Liver (tissue), 8 donors: ENCODE measurements at regions not wholly inside any gene's neighbourhood (a gene's known extent, or its start where the extent isn't known, plus 50 kb on each side); places are given as distances from the start of the nearest gene placed in this dataset.

Source experiments
- DNase-seq: peaks from one replicate; pipeline ENCODE4 v3.0.0-alpha.2; 2017; ENCODE audit warnings: low spot score
- H3K27ac ChIP-seq, 2 donors: one replicate each; pipeline ENCODE4 v1.7.0; 2013; ENCODE audit warnings: inconsistent platforms in 2 of 2, low read length in 2 of 2, control low read depth in 1 of 2, low read depth in 1 of 2, mild to moderate bottlenecking in 1 of 2
- H3K27me3 ChIP-seq, 4 donors: one replicate each; pipeline versions ENCODE4 v1.6.1 to v1.7.0; 2013; ENCODE audit warnings: low read length in 3 of 4, inconsistent platforms in 1 of 4, mild to moderate bottlenecking in 1 of 4, moderate library complexity in 1 of 4; ENCODE audit not compliant: control insufficient read depth in 4 of 4, insufficient read depth in 4 of 4
- H3K36me3 ChIP-seq, 4 donors: one replicate each; pipeline versions ENCODE4 v1.6.1 to v1.7.0; 2013; ENCODE audit warnings: low read length in 3 of 4, mild to moderate bottlenecking in 3 of 4, low read depth in 1 of 4, moderate library complexity in 1 of 4; ENCODE audit not compliant: control insufficient read depth in 4 of 4, insufficient read depth in 3 of 4
- H3K4me1 ChIP-seq, 4 donors: one replicate each; pipeline versions ENCODE4 v1.6.1 to v1.7.0; 2013; ENCODE audit warnings: low read length in 3 of 4, mild to moderate bottlenecking in 3 of 4, moderate library complexity in 1 of 4; ENCODE audit not compliant: control insufficient read depth in 4 of 4, insufficient read depth in 4 of 4
- H3K4me3 ChIP-seq, 3 donors: one replicate each; pipeline versions ENCODE4 v1.6.1 to v1.7.0; 2013; ENCODE audit warnings: low read length in 3 of 3, control low read depth in 1 of 3, low read depth in 1 of 3, mild to moderate bottlenecking in 1 of 3
- H3K9ac ChIP-seq, 2 donors: one replicate each; pipeline ENCODE4 v1.7.0; 2013; ENCODE audit warnings: low read length in 2 of 2, mild to moderate bottlenecking in 2 of 2, moderate library complexity in 2 of 2, control low read depth in 1 of 2, low read depth in 1 of 2
- H3K9me3 ChIP-seq, 4 donors: one replicate each; pipeline versions ENCODE4 v1.6.1 to v1.7.0; 2013; ENCODE audit warnings: low read length in 3 of 4; ENCODE audit not compliant: control insufficient read depth in 4 of 4
- EGR1 ChIP-seq, 2 donors: IDR thresholded peaks; 2 replicates each; pipeline ENCODE4 v1.6.1; 2016 to 2018; ENCODE audit warnings: antibody characterized with exemption in 2 of 2, low read depth in 2 of 2
- FOXA1 ChIP-seq: IDR thresholded peaks from 2 replicates; pipeline ENCODE4 v1.6.1; 2016; ENCODE audit warnings: antibody characterized with exemption
- GABPA ChIP-seq, 2 donors: IDR thresholded peaks in 1 of 2; conservative IDR thresholded peaks in 1 of 2; 2 replicates each; pipeline ENCODE4 v1.6.1; 2016; ENCODE audit warnings: antibody characterized with exemption in 2 of 2, mild to moderate bottlenecking in 1 of 2, moderate library complexity in 1 of 2
- HNF4G ChIP-seq: IDR thresholded peaks from 2 replicates; pipeline ENCODE4 v1.6.1; 2016; ENCODE audit warnings: antibody characterized with exemption
- JUND ChIP-seq, 2 donors: IDR thresholded peaks; 2 replicates each; pipeline ENCODE4 v1.6.1; 2016; ENCODE audit warnings: antibody characterized with exemption in 2 of 2
- RAD21 ChIP-seq, 2 donors: IDR thresholded peaks; 2 replicates each; pipeline ENCODE4 v1.6.1; 2016; ENCODE audit warnings: antibody characterized with exemption in 2 of 2, mild to moderate bottlenecking in 2 of 2
- RXRA ChIP-seq, 2 donors: IDR thresholded peaks; 2 replicates each; pipeline ENCODE4 v1.6.1; 2017 to 2018; ENCODE audit warnings: antibody characterized with exemption in 2 of 2, mild to moderate bottlenecking in 1 of 2
- SP1 ChIP-seq: IDR thresholded peaks from 2 replicates; pipeline ENCODE4 v1.6.1; 2018; ENCODE audit warnings: antibody characterized with exemption, mild to moderate bottlenecking
- TAF1 ChIP-seq: conservative IDR thresholded peaks from 2 replicates; pipeline ENCODE4 v1.6.1; 2016; ENCODE audit warnings: antibody characterized with exemption, mild to moderate bottlenecking
- YY1 ChIP-seq: IDR thresholded peaks from 2 replicates; pipeline ENCODE4 v1.6.1; 2016; ENCODE audit warnings: antibody characterized with exemption, mild to moderate bottlenecking
- WGBS: extraction: QIAGEN DNeasy Blood & Tissue Kit; methylation state at CpG from one replicate; pipeline ENCODE4 v1.1.7; 2013; 5-methylcytosine and 5-hydroxymethylcytosine counted together
- TF ChIP-seq, protein P1 (sequence below): IDR thresholded peaks from 2 replicates; pipeline ENCODE4 v1.6.1; 2016; ENCODE audit warnings: antibody characterized with exemption, mild to moderate bottlenecking
- TF ChIP-seq, protein P2 (sequence below): fragments of 150-350 bp; IDR thresholded peaks from 2 replicates; pipeline ENCODE4 v1.5.1; 2017; ENCODE audit warnings: improper control_type of control experiment, low read depth, low read length; ENCODE audit not compliant: missing input control
- TF ChIP-seq, protein P3 (sequence below): IDR thresholded peaks from 2 replicates; pipeline ENCODE4 v1.6.1; 2016; ENCODE audit warnings: antibody characterized with exemption
- TF ChIP-seq, protein P4 (sequence below): IDR thresholded peaks from 2 replicates; pipeline ENCODE4 v1.6.1; 2016; ENCODE audit warnings: antibody characterized with exemption
- donor health status: healthy.
- donor health status: healthy.
- donor health status: healthy.
- donor health status: healthy.
- donor health status: healthy.

DNA sequence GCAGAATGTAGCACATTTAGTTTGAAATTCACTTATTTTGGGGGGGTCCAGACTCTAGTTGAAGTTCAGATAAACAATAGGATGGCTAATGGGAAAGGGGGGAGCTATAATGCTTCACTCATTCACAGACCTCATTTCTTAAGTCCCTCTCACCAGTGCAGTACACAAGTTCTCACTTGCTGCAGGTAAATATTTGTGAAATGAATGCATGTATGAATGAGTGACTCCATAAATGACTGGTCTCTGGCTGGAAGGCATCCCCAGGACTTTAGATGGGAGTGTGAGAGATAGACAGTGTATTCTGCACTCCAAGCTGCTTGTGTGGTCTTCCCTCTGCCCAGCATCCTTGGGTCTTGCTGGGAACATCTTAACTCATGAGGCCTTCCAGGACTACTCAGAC lies 169.2 kb downstream of the ZIC5 start (continued):
- TF ChIP-seq, protein P1, sequence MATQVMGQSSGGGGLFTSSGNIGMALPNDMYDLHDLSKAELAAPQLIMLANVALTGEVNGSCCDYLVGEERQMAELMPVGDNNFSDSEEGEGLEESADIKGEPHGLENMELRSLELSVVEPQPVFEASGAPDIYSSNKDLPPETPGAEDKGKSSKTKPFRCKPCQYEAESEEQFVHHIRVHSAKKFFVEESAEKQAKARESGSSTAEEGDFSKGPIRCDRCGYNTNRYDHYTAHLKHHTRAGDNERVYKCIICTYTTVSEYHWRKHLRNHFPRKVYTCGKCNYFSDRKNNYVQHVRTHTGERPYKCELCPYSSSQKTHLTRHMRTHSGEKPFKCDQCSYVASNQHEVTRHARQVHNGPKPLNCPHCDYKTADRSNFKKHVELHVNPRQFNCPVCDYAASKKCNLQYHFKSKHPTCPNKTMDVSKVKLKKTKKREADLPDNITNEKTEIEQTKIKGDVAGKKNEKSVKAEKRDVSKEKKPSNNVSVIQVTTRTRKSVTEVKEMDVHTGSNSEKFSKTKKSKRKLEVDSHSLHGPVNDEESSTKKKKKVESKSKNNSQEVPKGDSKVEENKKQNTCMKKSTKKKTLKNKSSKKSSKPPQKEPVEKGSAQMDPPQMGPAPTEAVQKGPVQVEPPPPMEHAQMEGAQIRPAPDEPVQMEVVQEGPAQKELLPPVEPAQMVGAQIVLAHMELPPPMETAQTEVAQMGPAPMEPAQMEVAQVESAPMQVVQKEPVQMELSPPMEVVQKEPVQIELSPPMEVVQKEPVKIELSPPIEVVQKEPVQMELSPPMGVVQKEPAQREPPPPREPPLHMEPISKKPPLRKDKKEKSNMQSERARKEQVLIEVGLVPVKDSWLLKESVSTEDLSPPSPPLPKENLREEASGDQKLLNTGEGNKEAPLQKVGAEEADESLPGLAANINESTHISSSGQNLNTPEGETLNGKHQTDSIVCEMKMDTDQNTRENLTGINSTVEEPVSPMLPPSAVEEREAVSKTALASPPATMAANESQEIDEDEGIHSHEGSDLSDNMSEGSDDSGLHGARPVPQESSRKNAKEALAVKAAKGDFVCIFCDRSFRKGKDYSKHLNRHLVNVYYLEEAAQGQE = no peak
- no peak for TF ChIP-seq RXRA (IDR thresholded peaks at IDR 0.05)

DNA sequence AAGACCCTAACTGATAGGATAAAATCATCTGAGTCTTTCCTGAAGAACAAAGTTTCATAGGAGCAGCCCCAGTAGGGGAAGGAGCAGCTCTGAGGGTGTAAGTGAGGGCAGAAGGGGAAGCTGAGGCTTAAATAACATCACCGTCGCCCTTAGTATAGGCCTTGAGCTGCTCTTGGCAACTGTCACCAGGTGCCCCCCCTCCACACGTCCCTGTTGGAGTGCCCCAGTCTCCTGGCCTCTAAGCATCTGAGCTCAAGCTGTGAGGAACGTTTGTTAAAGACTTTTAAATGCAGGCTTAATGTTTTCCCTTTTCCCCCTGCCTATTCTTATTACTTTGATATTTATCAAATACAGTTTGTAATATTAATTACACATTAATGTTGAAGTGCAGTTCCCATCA lies 170.6 kb downstream of the ZIC5 start:
- no peak for DNase-seq
- no peak overlapping the region for H3K27ac ChIP-seq
- H3K4me1 ChIP-seq = no peaks in the 10 kb centered on the region
- TF ChIP-seq YY1 (no peak), GABPA (IDR thresholded peaks at IDR 0.05 in 1 of 2, conservative IDR thresholded peaks at IDR 0.05 in 1 of 2) (no peak), EGR1 (IDR thresholded peaks at IDR 0.05; ENCODE audit: low read depth in 2 of 2) (no peak), RXRA (IDR thresholded peaks at IDR 0.05) (no peak), RAD21 (IDR thresholded peaks at IDR 0.05) (no peak), FOXA1 (no peak), HNF4G (no peak), JUND (IDR thresholded peaks at IDR 0.05) (no peak), TAF1 (no peak), SP1 (no peak)
- TF ChIP-seq, protein P1 = no peak
- TF ChIP-seq, protein P2, sequence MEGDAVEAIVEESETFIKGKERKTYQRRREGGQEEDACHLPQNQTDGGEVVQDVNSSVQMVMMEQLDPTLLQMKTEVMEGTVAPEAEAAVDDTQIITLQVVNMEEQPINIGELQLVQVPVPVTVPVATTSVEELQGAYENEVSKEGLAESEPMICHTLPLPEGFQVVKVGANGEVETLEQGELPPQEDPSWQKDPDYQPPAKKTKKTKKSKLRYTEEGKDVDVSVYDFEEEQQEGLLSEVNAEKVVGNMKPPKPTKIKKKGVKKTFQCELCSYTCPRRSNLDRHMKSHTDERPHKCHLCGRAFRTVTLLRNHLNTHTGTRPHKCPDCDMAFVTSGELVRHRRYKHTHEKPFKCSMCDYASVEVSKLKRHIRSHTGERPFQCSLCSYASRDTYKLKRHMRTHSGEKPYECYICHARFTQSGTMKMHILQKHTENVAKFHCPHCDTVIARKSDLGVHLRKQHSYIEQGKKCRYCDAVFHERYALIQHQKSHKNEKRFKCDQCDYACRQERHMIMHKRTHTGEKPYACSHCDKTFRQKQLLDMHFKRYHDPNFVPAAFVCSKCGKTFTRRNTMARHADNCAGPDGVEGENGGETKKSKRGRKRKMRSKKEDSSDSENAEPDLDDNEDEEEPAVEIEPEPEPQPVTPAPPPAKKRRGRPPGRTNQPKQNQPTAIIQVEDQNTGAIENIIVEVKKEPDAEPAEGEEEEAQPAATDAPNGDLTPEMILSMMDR = no peak
- TF ChIP-seq, protein P3, sequence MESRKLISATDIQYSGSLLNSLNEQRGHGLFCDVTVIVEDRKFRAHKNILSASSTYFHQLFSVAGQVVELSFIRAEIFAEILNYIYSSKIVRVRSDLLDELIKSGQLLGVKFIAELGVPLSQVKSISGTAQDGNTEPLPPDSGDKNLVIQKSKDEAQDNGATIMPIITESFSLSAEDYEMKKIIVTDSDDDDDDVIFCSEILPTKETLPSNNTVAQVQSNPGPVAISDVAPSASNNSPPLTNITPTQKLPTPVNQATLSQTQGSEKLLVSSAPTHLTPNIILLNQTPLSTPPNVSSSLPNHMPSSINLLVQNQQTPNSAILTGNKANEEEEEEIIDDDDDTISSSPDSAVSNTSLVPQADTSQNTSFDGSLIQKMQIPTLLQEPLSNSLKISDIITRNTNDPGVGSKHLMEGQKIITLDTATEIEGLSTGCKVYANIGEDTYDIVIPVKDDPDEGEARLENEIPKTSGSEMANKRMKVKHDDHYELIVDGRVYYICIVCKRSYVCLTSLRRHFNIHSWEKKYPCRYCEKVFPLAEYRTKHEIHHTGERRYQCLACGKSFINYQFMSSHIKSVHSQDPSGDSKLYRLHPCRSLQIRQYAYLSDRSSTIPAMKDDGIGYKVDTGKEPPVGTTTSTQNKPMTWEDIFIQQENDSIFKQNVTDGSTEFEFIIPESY = no peak
- TF ChIP-seq, protein P4, sequence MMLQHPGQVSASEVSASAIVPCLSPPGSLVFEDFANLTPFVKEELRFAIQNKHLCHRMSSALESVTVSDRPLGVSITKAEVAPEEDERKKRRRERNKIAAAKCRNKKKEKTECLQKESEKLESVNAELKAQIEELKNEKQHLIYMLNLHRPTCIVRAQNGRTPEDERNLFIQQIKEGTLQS = no peak
- H3K9me3 ChIP-seq = no peaks in the 10 kb centered on the region
- H3K9ac ChIP-seq = no peak overlapping the region
- no peaks in the 10 kb centered on the region for H3K36me3 ChIP-seq
- whole genome bisulfite sequencing = 72% methylated on average over 4 of the region's 4 CpGs
- H3K4me3 ChIP-seq = no peak overlapping the region
- no peaks in the 10 kb centered on the region for H3K27me3 ChIP-seq
